Peyer's patch (tissue), 4 donors: ENCODE measurements at regions not wholly inside any gene's neighbourhood (a gene's known extent, or its start where the extent isn't known, plus 50 kb on each side); places are given as distances from the start of the nearest gene placed in this dataset.

ENCODE experiments used
- CTCF ChIP-seq, 6 experiments: fragments of 450-650 bp in 4 of 6; fragments of 200-600 bp in 2 of 6; sonication (generic) in 1 of 6; IDR thresholded peaks; one replicate each; pipeline ENCODE4 v1.5.1; 2017 to 2019; ENCODE audit warnings: antibody characterized with exemption in 6 of 6, mild to moderate bottlenecking in 3 of 6, moderate library complexity in 1 of 6
- POLR2A ChIP-seq, 2 donors: fragments of 450-650 bp; IDR thresholded peaks; one replicate each; pipeline ENCODE4 v1.5.1; 2017; ENCODE audit warnings: antibody characterized with exemption in 2 of 2, mild to moderate bottlenecking in 2 of 2, moderate library complexity in 2 of 2

GRCh38 chr1:201614262-201615015 is 75.5 kb downstream of the NAV1 start:
- TF ChIP-seq CTCF (IDR thresholded peaks at IDR 0.05) (no peak), POLR2A (IDR thresholded peaks at IDR 0.05) (no peak)
